Tibial nerve (tissue), 4 donors: ENCODE measurements at regions not wholly inside any gene's neighbourhood (a gene's known extent, or its start where the extent isn't known, plus 50 kb on each side); places are given as distances from the start of the nearest gene placed in this dataset.

ENCODE experiments used
- CTCF ChIP-seq, 5 experiments: fragments of 200-600 bp in 3 of 5; fragments of 450-650 bp in 2 of 5; sonication (generic) in 3 of 5; IDR thresholded peaks; one replicate each; pipeline ENCODE4 v1.5.1; 2016 to 2019; ENCODE audit warnings: antibody characterized with exemption in 5 of 5, mild to moderate bottlenecking in 3 of 5, moderate library complexity in 2 of 5
- EP300 ChIP-seq, 2 donors: sonication (generic); formaldehyde crosslinking; IDR thresholded peaks; one replicate each; pipeline ENCODE4 v1.6.1; 2017; ENCODE audit warnings: antibody characterized with exemption in 2 of 2, mild to moderate bottlenecking in 1 of 2
- POLR2A ChIP-seq, 2 donors: fragments of 450-650 bp; IDR thresholded peaks; one replicate each; pipeline ENCODE4 v1.6.1; 2017; ENCODE audit warnings: antibody characterized with exemption in 2 of 2, mild to moderate bottlenecking in 2 of 2, moderate library complexity in 2 of 2

GRCh38 chr6:125570526-125570925, 178.9 kb upstream of the HEY2 start:
- TF ChIP-seq POLR2A (IDR thresholded peaks at IDR 0.05), result no peak
- TF ChIP-seq CTCF (IDR thresholded peaks at IDR 0.05), result no peak
- no peak for TF ChIP-seq EP300 (IDR thresholded peaks at IDR 0.05)
